ENCODE measurements at regions not wholly inside any gene's neighbourhood (a gene's known extent, or its start where the extent isn't known, plus 50 kb on each side); places are given as distances from the start of the nearest gene placed in this dataset.

- no peak for TF ChIP-seq EZH2 (IDR thresholded peaks at IDR 0.05; ENCODE audit: borderline replicate concordance, low read depth, low read length, poor library complexity, severe bottlenecking)
- no peak for TF ChIP-seq CTCF (conservative IDR thresholded peaks at IDR 0.05; ENCODE audit: low read depth, low read length)
Observed at GRCh38 chr18:73214970-73215369, 347.2 kb upstream of the NETO1 start.

Data from A673 (cell line).